ENCODE measurements at regions not wholly inside any gene's neighbourhood (a gene's known extent, or its start where the extent isn't known, plus 50 kb on each side); places are given as distances from the start of the nearest gene placed in this dataset.

GRCh38 chr3:28598165-28598564 is 249.5 kb upstream of the AZI2 start:
- TF ChIP-seq CTCF (IDR thresholded peaks at IDR 0.05): no peak
- no peak for TF ChIP-seq SIN3A (IDR thresholded peaks at IDR 0.05; ENCODE audit: borderline replicate concordance, insufficient read depth, low read depth, low read length)
- no peak for TF ChIP-seq POLR2AphosphoS5 (IDR thresholded peaks at IDR 0.05; ENCODE audit: low read depth, low read length)
